Daoy (cell line): ENCODE measurements at regions not wholly inside any gene's neighbourhood (a gene's known extent, or its start where the extent isn't known, plus 50 kb on each side); places are given as distances from the start of the nearest gene placed in this dataset.

ENCODE experiments used
- DNase-seq: peaks from one replicate; pipeline ENCODE4 v3.0.0-alpha.2; 2015; ENCODE audit warnings: low read depth

DNA sequence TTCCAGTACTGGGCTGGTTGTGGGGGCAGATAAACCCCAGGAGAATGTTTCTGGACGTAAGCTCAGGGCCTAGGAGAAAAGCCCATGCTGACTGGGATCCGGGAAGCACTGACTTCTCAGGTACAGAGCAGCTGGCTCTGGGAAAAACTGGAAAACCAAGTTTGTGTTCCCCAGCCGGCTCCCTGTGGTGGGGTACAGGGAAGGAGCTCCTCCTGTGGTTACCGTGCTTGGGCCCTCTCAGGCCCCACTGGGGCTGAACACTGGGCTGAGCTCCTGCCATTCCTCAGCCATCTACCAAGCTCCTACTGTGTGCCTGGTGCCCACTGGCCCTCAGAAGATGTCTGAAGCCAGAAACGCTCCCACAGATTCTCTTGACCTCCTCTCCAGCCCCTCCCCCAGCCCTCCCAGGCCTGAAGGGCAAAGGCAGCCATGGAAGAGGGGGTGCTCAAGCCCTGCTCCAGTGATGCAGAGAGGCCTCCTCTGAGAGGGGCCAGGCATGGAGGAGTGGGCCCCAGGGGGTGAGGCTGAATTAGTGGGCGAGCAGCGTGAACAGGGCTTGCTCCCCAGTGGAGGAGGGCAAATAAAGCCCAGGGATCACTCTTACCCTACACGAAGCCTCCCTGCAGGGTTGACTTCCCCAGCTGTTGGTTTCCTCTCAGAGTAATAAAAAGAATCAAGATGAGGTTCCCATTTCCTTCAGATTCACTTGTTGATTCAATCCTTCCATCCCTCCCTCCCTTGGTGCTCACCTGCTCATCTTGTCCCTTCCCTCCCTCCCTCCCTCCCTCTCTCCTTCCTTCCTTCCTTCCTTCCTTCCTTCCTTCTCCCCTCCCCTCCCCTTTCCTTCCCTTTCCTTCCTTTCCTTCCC lies 100.0 kb downstream of the VEGFA start:
- DNase-seq = no peak

- DNase-seq = no peak
Observed at GRCh38 chr6:43869079-43869710, 99.2 kb downstream of the VEGFA start.

DNA sequence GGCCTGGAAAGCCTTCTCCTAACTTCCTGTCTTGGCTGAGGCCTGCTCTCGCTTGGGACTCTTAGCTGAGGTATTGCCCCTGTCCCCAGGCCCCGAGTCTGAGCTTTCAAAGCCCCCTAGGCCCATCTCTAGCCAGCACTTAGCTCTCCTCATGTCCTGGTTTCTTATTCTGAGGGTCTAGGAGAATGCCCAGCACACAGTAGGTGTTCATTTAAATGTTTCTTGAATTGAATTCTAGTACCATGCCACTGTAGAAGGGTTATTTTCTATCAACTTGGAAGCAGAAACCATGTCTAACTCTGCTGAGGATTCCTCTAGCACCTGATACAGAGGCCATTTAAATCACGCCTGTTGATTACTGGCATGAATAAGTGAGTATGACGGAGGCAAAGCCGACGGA lies 98.5 kb downstream of the VEGFA start:
- DNase-seq = no peak

DNA sequence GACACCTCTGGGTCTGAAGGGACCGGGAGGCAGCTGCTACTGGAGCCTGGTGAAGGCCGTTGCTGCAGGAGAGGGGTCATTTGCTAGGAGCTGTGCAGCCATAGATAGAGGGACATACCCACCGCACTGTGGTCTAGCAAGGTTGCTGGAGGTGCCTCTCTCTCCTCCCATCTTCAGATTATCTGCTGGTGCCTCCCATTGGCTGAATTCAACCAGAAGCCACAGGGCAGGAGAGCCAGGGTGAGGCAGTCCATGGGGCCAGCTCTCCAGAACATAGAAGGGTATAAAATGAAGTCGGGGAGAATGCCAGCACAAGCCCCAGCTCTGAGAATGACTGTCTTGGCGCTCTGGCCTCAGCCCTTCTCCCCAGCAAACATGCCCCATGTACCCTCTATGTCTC lies 98.0 kb downstream of the VEGFA start:
- no peak for DNase-seq

- DNase-seq = no peak
Observed at GRCh38 chr6:43867246-43867645, 97.2 kb downstream of the VEGFA start.

DNA sequence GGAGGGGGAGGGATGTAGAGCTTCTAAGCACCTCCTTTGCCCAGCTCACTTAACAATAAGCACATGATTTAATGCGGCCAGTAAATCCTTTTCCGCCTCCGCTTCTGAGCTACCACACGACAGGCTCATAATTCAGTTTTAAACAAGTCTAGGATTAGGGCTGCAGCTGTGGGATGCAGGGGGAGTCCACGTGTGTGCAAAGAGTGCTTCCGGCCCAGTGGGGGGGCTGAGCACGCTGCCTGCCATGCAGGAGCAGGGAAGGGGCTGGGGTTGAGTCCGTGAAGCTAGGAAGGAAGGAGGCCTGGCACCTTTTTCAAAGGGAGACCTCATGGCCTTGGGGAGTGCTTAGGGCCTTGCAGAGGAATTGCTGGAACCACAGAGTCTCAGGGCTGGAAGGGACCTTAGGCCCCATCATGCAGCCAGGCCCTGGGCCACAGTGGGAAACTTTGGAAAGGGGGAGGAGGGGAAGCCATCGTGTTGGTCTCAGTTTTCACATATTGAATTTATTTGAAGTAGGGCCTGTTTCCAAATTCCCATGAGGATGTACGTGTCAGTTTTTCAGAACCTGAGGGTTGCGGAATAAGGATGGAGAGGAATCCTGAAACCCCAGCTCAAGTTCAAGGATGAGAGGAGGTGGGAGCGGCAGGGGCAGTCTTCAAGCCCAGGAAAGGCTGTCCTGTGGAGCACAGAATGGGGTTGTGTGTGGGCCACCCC lies 96.1 kb downstream of the VEGFA start:
- no peak for DNase-seq

GRCh38 chr6:43865086-43865485 lies 95.1 kb downstream of the VEGFA start:
- DNase-seq = no peak

DNA sequence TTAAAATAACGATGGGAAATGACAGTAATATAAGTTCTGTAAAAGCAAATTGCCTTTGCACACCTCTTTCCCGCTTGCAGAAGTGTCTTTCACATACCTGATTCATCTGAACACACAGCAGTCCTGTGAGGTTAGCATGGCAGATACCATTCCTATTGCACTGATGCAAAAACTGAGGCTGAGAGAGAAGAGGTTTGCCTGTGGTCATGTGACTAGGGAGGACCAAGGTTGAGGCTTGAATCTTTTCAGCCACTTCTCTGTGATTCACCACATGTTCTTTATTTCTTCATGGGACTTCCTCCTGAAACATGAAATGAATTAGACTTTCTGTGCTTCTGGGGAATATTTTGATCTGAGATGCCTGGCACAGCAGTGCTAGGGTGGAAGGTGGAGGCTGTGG lies 92.9 kb downstream of the VEGFA start:
- no peak for DNase-seq

DNA sequence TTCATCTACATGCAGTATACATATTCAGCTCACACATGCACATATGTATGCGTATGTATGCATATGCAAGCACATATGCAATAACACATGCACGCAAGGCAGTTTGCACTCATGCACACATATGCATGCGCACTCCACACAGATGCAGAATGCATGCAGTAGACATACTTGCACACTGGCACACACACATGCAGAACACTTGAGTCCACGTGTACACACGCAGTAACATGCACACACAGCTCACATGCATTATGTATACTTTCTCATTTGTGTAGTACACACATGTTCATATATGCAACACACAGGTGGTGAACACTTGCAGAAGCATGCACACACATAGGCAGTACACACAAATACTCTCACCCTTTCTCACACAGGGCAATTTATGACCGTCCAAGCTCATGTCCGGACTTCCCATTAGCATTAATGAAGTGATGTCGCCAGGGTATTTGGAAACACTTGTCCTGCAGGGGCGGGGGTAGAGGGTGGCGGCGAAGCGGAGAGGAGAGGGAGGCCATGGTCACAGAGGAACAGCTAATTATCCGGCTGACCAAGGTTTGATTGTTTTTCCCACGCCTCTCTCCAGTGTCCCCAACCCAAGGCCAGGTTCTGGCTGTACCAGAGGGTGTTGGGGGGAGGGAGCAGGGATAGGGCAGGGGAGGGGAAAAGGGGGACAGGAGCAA lies 91.3 kb downstream of the VEGFA start:
- no peak for DNase-seq

DNA sequence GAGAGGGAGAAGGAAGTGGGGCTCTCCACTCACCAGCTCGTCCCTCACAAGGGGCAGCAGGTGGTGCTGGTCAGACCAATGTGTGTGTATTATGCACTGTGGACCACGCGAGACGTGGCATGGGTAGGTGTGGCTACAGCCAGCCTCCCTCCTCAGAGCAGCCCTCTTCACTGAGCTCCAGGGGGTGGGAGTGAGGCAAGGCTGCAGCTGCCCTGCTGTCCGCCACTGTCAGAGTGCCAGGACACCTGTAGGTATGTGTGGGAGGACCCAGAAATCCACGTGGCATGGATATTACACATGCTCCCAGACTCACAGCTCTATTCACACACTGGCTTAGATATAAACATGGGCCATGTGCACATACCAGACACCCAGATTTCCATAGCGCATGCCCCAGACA lies 90.3 kb downstream of the VEGFA start:
- DNase-seq = peak; percentile 29

- DNase-seq = no peak
Observed at GRCh38 chr6:43859213-43859612, 89.2 kb downstream of the VEGFA start.

DNA sequence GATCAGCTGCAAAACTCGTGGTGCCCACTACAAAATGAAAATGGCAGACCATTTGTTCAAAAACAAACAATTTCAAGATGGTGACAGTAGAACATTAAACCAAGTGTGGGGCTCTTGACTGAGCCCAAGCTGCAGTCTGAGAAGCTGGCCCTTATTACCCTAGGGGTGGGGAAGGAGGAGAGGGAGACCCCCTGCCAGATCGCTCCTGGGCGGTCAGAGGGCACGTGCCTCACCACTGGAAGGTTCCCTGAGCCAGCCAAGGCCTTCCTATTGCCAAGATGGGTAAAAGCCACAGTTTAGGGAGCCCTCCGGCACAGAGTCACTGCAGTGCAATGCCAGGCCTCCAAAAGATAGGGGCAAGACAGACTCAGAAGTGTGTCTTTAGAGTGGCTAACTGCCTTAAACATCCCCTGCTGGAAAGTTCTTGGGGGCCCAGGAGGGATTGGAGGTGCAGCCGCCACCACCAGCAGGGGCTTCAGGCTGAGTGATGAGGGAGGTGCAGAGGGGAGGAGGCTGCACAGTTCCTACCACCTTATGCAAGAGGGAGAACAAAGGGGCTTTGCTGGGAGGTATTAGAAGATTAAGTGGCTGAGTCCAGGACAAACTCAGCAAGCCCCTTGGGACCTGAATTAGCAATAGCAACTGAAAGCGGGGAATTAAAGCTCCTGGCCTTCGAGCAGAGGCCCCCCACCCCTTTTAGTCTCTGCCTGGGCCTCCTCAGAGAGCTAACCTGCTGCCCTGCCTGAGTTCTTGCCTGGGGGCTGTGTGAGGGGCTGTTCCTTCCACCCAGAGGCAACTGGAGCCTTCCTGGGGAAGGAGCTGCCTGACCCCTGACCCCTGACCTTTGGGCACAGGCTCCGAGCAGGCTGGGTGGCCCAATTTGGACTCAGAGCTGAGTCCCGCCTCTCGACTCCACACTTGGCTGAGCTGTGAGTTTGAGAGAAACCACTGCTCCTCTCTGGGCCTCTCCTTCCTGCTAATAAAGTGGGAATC lies 88.4 kb downstream of the VEGFA start:
- DNase-seq = no peak

DNA sequence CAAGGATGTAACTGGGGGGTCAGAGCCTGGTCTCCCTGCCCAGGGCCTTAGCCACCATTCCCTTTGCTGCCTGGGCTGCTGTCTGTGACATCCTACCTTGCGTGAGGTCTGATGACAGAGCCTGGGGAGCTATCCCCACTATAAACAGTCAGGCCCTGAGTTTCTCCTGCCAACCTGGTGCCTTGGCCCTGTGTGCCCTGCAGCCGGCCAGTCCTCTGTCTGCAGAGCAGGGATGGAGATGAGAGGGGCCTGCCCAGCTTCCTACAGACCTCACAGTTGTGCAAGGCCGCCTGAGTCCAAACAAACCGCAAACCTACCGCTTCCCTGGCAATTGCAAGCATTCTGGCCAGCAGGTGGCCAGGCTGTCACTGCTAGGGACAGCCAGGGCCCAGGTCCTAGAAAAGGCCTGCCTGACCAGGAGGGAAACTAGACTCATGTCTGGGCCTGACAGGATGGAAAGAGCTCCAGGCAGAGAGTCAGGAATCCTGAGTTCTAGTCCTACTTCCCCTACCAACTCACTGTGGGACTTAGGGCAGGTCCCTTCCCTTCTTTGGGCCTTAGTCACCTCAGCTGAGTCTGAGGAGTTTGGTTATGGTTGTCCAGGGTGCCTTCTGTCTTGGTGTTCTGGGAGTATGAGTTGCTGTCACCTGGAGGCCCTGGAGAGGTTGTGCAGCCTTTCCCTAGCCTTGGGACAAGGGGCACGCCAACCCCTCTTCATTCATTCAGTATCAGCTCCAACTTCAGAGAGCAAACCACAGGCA lies 86.2 kb downstream of the VEGFA start:
- peak; percentile 27 for DNase-seq

GRCh38 chr6:43855247-43855646 lies 85.2 kb downstream of the VEGFA start:
- DNase-seq = no peak

DNA sequence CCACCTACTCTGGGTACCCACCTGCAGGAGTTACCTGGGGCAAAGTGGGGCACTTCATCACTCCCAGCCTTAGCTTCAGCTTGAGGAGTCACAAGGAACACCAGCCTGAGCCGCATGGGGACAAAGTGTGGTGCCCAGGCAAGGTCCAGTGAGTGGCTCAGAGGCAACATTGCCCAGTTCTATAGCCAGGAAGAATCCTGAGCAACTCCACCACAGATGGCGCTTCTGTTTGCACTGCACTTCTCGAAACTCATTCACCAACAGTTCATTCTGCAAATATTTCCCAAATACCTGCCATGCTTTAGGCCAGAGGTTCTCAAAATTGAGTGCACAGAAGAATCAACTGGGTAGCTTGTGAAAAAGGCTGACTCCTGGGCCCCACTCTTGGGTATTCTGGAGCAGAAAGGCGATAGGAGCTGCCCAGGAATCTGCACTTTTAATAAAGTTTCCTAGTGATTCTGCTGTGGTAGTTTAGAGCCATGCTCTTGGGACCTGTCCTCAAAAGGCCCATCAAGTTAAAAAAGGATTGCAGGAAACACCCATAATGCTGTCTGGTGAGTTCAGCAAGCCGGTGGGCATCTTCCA lies 83.1 kb downstream of the VEGFA start:
- no peak for DNase-seq

- DNase-seq = no peak
Observed at GRCh38 chr6:43852350-43852864, 82.4 kb downstream of the VEGFA start.

- peak; percentile 57 for DNase-seq
Observed at GRCh38 chr6:43851204-43851865, 81.3 kb downstream of the VEGFA start.

GRCh38 chr6:43850314-43851203 lies 80.5 kb downstream of the VEGFA start:
- no peak for DNase-seq
